ENCODE measurements at regions not wholly inside any gene's neighbourhood (a gene's known extent, or its start where the extent isn't known, plus 50 kb on each side); places are given as distances from the start of the nearest gene placed in this dataset.

DNA sequence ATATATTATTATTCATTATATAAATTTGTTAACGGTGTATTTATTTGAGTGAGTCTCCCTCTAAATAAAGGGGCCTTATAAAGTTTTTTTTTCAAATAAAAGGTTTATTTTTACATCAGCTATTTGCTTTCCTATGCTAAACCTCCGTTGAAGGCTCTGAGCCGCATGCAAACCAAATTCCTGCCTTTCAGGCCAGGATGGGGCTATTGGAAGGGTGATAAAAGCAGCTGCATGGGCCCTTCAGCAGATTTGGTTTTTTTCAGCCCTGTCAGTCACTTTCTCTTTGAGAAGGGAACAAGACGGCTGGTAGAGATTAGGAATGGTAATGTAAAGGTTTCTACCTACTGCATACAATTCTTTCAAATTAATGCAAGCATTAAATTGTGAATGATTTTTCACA is 244.2 kb downstream of the WNT5A start:
- no peak for DNase-seq (ENCODE audit: low read depth, low spot score)

DNA sequence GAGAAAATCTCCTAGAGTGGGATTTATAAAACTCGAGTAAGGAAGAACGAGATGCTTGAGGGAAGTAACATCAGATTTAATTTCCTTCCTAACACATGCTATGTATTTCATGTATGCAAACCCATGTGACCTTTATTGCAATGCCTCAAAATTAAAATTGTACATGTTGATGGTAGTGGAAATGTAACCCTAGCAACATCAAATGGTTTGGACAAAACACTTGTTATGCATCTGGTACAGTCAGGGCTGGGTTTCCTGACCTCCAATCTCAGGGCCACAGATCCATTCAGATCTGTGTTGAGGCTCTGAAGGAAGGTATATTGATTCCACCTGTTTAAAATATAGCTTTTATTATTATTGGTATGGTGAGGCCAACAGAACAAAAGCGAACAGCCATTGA is 246.0 kb downstream of the WNT5A start:
- DNase-seq (ENCODE audit: low read depth, low spot score), result no peak

DNA sequence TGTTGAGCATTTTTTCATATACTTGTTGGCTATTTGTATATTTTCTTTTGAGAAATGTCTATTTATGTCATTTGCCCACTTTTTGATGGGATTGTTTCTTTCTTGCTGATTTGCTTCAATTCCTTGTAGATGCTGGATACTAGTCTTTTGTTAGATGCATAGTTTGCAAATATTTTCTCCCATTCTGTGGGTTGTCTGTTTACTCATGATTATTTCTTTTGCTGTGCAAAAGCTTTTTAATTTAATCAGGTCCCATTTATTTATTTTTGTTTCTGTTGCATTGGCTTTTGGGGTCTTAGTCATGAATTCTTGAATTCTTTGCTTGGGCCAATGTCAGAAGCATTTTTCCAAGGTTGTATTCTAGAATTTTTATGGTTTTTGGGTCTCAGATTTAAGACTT is 251.7 kb downstream of the WNT5A start:
- DNase-seq (ENCODE audit: low read depth, low spot score), result no peak

DNA sequence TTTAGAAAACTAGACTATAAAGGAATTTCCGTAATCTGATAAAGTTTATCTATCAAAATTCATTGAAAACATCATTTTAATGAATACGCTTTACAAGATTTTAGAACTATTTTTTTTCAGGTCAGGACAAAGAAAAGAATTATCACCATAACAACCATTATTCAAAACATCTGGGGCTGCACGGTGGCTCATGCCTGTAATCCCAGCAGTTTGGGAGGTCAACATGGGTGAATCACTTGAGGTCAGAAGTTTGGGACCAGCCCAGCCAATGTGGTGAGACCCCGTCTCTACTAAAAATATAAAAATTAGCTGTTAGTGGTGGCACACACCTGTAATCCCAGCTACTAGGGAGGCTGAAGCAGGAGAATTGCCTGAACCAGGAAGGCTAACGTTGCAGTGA is 260.4 kb downstream of the WNT5A start:
- DNase-seq (ENCODE audit: low read depth, low spot score), result no peak

- DNase-seq (ENCODE audit: low read depth, low spot score), result no peak
Measured at GRCh38 chr3:55218577-55218976, 268.5 kb downstream of the WNT5A start.

- no peak for DNase-seq (ENCODE audit: low read depth, low spot score)
Measured at GRCh38 chr3:55207744-55208143, 279.4 kb downstream of the WNT5A start.

GRCh38 chr3:55205990-55206389 is 278.1 kb upstream of the LRTM1 start:
- no peak for DNase-seq (ENCODE audit: low read depth, low spot score)

DNA sequence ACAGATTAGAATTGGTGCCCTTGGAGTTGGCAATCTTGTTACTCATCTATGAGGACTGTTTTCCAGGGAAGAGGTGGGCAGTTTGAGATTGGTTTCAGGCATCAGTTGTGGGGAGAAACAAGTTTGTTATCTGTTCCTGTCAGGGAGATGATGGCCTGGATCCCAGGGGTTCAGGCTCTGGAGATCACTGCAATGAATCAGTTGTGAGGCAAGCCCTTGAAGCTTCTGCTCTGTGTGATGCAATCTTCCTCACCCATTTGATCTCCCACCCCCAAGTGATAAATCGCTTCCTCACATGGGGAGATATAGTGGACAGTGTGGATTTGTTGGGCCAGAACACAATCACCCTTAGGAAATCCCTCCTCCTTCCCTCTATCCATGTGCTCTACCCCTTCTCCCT is 276.6 kb upstream of the LRTM1 start:
- DNase-seq (ENCODE audit: low read depth, low spot score), result no peak

- DNase-seq (ENCODE audit: low read depth, low spot score), result no peak
Measured at GRCh38 chr3:55203546-55203945, 275.7 kb upstream of the LRTM1 start.

GRCh38 chr3:55203006-55203405 is 275.1 kb upstream of the LRTM1 start:
- no peak for DNase-seq (ENCODE audit: low read depth, low spot score)

- no peak for DNase-seq (ENCODE audit: low read depth, low spot score)
Measured at GRCh38 chr3:55202326-55202725, 274.5 kb upstream of the LRTM1 start.

DNA sequence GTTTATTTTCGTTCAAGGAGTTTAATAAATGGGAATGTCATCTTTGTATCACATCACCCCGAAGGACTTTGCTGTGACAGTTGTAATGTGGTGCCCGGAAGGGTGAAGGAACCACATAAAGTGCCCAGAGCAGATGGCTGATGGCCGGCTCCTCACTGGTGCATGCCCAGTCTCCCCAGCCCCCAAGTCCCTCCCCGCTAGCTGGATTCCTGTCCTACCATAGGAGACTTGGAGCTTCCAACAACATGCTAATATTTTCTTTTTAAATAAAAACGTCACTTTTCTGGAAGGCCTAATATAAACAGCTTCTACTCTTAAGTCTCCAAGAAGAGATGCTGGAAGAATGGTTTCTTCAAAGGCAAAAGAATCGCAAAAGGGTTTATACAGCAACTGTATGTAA is 273.9 kb upstream of the LRTM1 start:
- no peak for DNase-seq (ENCODE audit: low read depth, low spot score)

- DNase-seq (ENCODE audit: low read depth, low spot score), result no peak
Measured at GRCh38 chr3:55200906-55201305, 273.0 kb upstream of the LRTM1 start.

- DNase-seq (ENCODE audit: low read depth, low spot score), result no peak
Measured at GRCh38 chr3:55198554-55198953, 270.7 kb upstream of the LRTM1 start.

DNA sequence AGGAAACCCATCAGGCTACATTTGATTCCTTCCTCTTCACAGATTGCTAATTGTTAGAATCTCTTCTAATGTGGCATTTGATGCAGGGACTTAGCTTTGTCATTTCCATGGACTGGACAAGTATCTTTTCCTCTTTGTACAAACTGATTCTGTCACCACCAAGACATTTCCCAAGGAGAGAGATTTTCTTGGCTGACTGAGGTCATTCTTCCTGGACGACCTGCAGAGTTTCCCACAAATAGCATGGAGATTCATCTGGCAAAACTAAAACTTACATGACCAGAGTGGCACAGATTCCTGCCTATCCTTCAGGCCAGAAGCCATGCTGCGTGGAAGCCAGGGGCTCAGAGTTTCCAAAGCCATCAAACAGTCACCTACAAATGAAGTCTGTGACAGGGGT is 269.2 kb upstream of the LRTM1 start:
- DNase-seq (ENCODE audit: low read depth, low spot score), result no peak

- DNase-seq (ENCODE audit: low read depth, low spot score), result no peak
Measured at GRCh38 chr3:55196495-55196894, 268.6 kb upstream of the LRTM1 start.

DNA sequence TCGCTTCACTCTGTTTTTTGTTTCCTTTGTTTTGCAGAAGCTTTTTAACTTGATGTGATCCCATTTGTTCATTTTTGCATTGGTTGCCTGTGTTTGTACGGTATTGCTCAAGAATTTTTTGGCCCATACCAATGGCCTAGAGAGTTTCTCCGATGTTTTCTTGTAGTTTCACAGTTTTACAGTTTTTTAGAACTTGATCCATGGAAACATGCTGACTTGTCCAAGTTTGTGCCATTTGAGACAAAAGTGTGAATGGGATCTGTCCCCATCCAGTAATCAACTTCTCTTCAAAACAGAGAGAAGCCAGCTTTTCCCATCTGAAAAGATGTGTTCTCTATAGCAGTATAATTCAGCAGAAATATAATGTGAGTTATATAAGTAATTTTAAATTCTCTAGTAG is 266.5 kb upstream of the LRTM1 start:
- DNase-seq (ENCODE audit: low read depth, low spot score), result no peak

GRCh38 chr3:55191911-55192775 is 264.3 kb upstream of the LRTM1 start:
- no peak for DNase-seq (ENCODE audit: low read depth, low spot score)

DNA sequence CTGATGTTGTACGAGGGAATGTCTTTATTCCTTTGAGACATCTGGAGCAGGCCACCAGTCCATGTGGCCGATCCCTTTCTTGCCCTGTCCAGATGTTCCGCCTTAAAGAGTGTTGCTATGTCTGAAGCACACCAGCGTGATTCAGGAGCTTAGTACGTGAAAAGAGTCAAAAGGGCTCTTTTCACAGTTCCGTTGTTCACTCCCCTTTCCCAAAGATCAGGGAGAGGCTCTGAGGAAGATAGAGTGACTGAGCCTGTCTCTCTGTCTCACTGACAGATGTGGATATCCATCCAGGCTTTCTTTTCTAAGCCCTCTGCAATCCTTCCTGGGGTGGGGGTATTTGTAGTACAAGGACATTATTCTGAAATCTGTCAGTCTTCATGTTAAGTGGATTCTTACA is 262.5 kb upstream of the LRTM1 start:
- DNase-seq (ENCODE audit: low read depth, low spot score), result no peak

GRCh38 chr3:55189359-55189801 is 261.5 kb upstream of the LRTM1 start:
- peak; percentile 61 for DNase-seq (ENCODE audit: low read depth, low spot score)

GRCh38 chr3:55185380-55185779 is 257.5 kb upstream of the LRTM1 start:
- DNase-seq (ENCODE audit: low read depth, low spot score), result no peak

- no peak for DNase-seq (ENCODE audit: low read depth, low spot score)
Measured at GRCh38 chr3:55183201-55183600, 255.3 kb upstream of the LRTM1 start.

- no peak for DNase-seq (ENCODE audit: low read depth, low spot score)
Measured at GRCh38 chr3:55180936-55181535, 253.2 kb upstream of the LRTM1 start.
